Neuronal stem cell (in vitro differentiated cells): ENCODE measurements at regions not wholly inside any gene's neighbourhood (a gene's known extent, or its start where the extent isn't known, plus 50 kb on each side); places are given as distances from the start of the nearest gene placed in this dataset.

Source experiments
- DNase-seq: peaks from one replicate; pipeline ENCODE4 v3.0.0-alpha.2; 2013; ENCODE audit warnings: low spot score
- H2AFZ ChIP-seq: one replicate; pipeline ENCODE4 v1.6.1; 2013; ENCODE audit warnings: mild to moderate bottlenecking, low read length, inconsistent platforms
- H2AK5ac ChIP-seq: 2 replicates; pipeline ENCODE4 v1.6.1; 2013; ENCODE audit warnings: low read depth, mild to moderate bottlenecking, inconsistent platforms, low read length, moderate library complexity, mixed read lengths
- H2BK120ac ChIP-seq: 2 replicates; pipeline ENCODE4 v1.6.1; 2013; ENCODE audit warnings: low read depth, mild to moderate bottlenecking, inconsistent platforms, low read length, moderate library complexity, mixed read lengths
- H2BK12ac ChIP-seq: one replicate; pipeline ENCODE4 v1.6.1; 2013; ENCODE audit warnings: low read length, inconsistent platforms
- H2BK15ac ChIP-seq: 2 replicates; pipeline ENCODE4 v1.6.1; 2013; ENCODE audit warnings: mild to moderate bottlenecking, low read length, inconsistent platforms, mixed read lengths
- H2BK5ac ChIP-seq: one replicate; pipeline ENCODE4 v1.6.1; 2013; ENCODE audit warnings: inconsistent platforms, mild to moderate bottlenecking, low read length, moderate library complexity
- H3K14ac ChIP-seq: one replicate; pipeline ENCODE4 v1.6.1; 2013; ENCODE audit warnings: low read length, inconsistent platforms
- H3K18ac ChIP-seq: 2 replicates; pipeline ENCODE4 v1.6.1; 2013; ENCODE audit warnings: low read length, inconsistent platforms
- H3K23ac ChIP-seq: 2 replicates; pipeline ENCODE4 v1.6.1; 2013; ENCODE audit warnings: low read depth, mild to moderate bottlenecking, mixed read lengths, low read length, inconsistent platforms; ENCODE audit not compliant: poor library complexity
- H3K27ac ChIP-seq: replicated peaks from 3 replicates; pipeline ENCODE4 v1.5.1; 2013; ENCODE audit warnings: low read length, inconsistent platforms
- H3K27me3 ChIP-seq, 3 experiments: 2 replicates each; pipeline ENCODE4 v1.6.1; 2013; ENCODE audit warnings: low read length in 3 of 3, mild to moderate bottlenecking in 2 of 3, inconsistent platforms in 1 of 3, low read depth in 1 of 3, mixed read lengths in 1 of 3, moderate library complexity in 1 of 3; ENCODE audit not compliant: control insufficient read depth in 3 of 3, insufficient read depth in 3 of 3
- H3K36me3 ChIP-seq, 2 donors: replicated peaks in 1 of 2; 2 replicates each; pipeline ENCODE4 v1.6.1; 2013; ENCODE audit warnings: low read length in 2 of 2; ENCODE audit not compliant: control insufficient read depth in 2 of 2, insufficient read depth in 2 of 2
- H3K4ac ChIP-seq: 2 replicates; pipeline ENCODE4 v1.6.1; 2013; ENCODE audit warnings: inconsistent platforms, mild to moderate bottlenecking, low read length, moderate library complexity
- H3K4me1 ChIP-seq, 2 donors: 1 replicate in 1 of 2; 2 replicates in 1 of 2; pipeline ENCODE4 v1.6.1; 2013; ENCODE audit warnings: low read length in 2 of 2, low read depth in 1 of 2; ENCODE audit not compliant: control insufficient read depth in 2 of 2, insufficient read depth in 1 of 2
- H3K4me2 ChIP-seq: one replicate; pipeline ENCODE4 v1.6.1; 2013; ENCODE audit warnings: mild to moderate bottlenecking, low read length, inconsistent platforms; ENCODE audit not compliant: insufficient read depth, poor library complexity, severe bottlenecking
- H3K4me3 ChIP-seq, 2 donors: 2 replicates each; pipeline ENCODE4 v1.5.1; 2013; ENCODE audit warnings: low read length in 2 of 2, mild to moderate bottlenecking in 2 of 2, inconsistent platforms in 1 of 2, moderate library complexity in 1 of 2
- H3K79me1 ChIP-seq: one replicate; pipeline ENCODE4 v1.6.1; 2013; ENCODE audit warnings: low read depth, mild to moderate bottlenecking, inconsistent platforms, low read length, moderate library complexity
- H3K9ac ChIP-seq: one replicate; pipeline ENCODE4 v1.6.1; 2013; ENCODE audit warnings: mild to moderate bottlenecking, low read depth, low read length, inconsistent platforms; ENCODE audit not compliant: poor library complexity
- H3K9me3 ChIP-seq, 2 donors: replicated peaks in 1 of 2; 2 replicates each; pipeline versions ENCODE3 to v1.6.1; 2013; ENCODE audit warnings: low read length in 2 of 2, mild to moderate bottlenecking in 2 of 2, inconsistent platforms in 1 of 2, low read depth in 1 of 2, mixed read lengths in 1 of 2, moderate library complexity in 1 of 2; ENCODE audit not compliant: control insufficient read depth in 2 of 2, insufficient read depth in 1 of 2
- H4K8ac ChIP-seq: one replicate; pipeline ENCODE4 v1.6.1; 2013; ENCODE audit warnings: low read depth, mild to moderate bottlenecking, inconsistent platforms, low read length, moderate library complexity
- H4K91ac ChIP-seq: one replicate; pipeline ENCODE4 v1.6.1; 2013; ENCODE audit warnings: low read length, low read depth, mild to moderate bottlenecking, inconsistent platforms; ENCODE audit not compliant: poor library complexity
- WGBS, 2 donors: extraction: QIAGEN DNeasy Blood & Tissue Kit; methylation state at CpG; one replicate each; pipeline ENCODE4 v1.1.7; 2013; ENCODE audit warnings: missing lambda C conversion rate in 2 of 2, mixed read lengths in 1 of 2; ENCODE audit not compliant: insufficient read length in 2 of 2, insufficient replicate concordance in 1 of 2; ENCODE audit errors: extremely low coverage in 2 of 2; 5-methylcytosine and 5-hydroxymethylcytosine counted together

DNA sequence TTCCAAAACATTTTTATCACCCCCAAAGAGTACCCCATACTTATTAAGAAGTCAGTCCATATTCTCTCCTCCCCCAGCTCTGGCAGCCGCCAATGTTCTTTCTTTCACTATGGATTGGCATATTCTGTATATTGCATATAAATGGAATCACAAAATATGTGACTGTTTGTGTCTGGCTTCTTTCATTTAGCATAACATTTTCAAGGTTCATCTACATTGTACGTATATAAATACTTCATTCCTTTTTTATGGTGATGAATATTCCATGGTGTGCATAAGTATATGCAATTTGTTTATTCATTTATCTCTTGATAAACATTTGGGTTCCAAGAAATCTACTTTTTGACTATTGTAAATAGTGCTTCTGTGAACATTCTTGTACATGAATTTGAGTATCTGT lies 653.1 kb downstream of the XPNPEP1 start:
- H3K27ac ChIP-seq, result no peak overlapping the region
- H3K23ac ChIP-seq, result no peak overlapping the region
- no peak overlapping the region for H3K9ac ChIP-seq
- H2AFZ ChIP-seq, result no peak overlapping the region
- H3K4ac ChIP-seq, result no peak overlapping the region
- no peak overlapping the region for H2BK5ac ChIP-seq
- H2BK15ac ChIP-seq, result no peak overlapping the region
- no peaks in the 10 kb centered on the region for H3K27me3 ChIP-seq
- H3K4me3 ChIP-seq, result no peak overlapping the region
- no peak overlapping the region for H3K18ac ChIP-seq
- H4K91ac ChIP-seq, result no peak overlapping the region
- H2BK120ac ChIP-seq, result no peak overlapping the region
- H3K14ac ChIP-seq, result no peak overlapping the region
- no peak overlapping the region for H2BK12ac ChIP-seq
- no peaks in the 10 kb centered on the region for H3K4me1 ChIP-seq
- H2AK5ac ChIP-seq, result no peak overlapping the region
- H3K4me2 ChIP-seq, result no peak overlapping the region
- H3K9me3 ChIP-seq, result no peaks in the 10 kb centered on the region
- no peak overlapping the region for H4K8ac ChIP-seq
- DNase-seq, result no peak
- no peaks in the 10 kb centered on the region for H3K79me1 ChIP-seq
- H3K36me3 ChIP-seq, result no peaks in the 10 kb centered on the region
- no CpG with 5 or more reads among the region's 2 CpGs for WGBS, 2 donors

DNA sequence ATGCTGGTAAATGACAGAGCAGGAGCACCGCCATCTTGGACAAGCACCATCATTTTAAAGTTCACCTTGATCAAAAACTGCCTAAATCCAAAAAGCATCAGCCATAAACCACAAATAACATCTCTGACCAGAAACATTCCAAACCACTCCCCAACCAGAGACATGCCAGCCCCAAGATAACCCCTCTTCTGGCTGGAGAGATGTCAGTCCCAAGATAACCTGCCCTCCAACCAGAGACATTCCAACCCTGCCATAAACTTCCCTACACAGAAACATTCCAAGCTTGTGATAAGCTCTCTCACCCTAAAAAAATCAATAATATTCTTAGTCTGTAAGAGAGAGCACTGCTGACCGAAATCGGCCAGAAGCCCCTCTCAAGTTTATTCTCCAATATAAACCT lies 659.3 kb downstream of the XPNPEP1 start:
- H3K23ac ChIP-seq, result no peak overlapping the region
- no peak overlapping the region for H3K9ac ChIP-seq
- no peak overlapping the region for H3K27ac ChIP-seq
- no peak overlapping the region for H2BK120ac ChIP-seq
- H2BK15ac ChIP-seq, result no peak overlapping the region
- H2BK12ac ChIP-seq, result no peak overlapping the region
- H3K36me3 ChIP-seq, result no peaks in the 10 kb centered on the region
- no peak overlapping the region for H3K4me3 ChIP-seq
- no peak overlapping the region for H3K18ac ChIP-seq
- no peak overlapping the region for H3K14ac ChIP-seq
- no peaks in the 10 kb centered on the region for H3K79me1 ChIP-seq
- no peak overlapping the region for H3K4ac ChIP-seq
- no peaks in the 10 kb centered on the region for H3K27me3 ChIP-seq
- no peak overlapping the region for H2BK5ac ChIP-seq
- H3K9me3 ChIP-seq, result no peaks in the 10 kb centered on the region
- DNase-seq, result no peak
- H2AK5ac ChIP-seq, result no peak overlapping the region
- no peaks in the 10 kb centered on the region for H3K4me1 ChIP-seq
- H2AFZ ChIP-seq, result no peak overlapping the region
- H3K4me2 ChIP-seq, result no peak overlapping the region
- no CpG with 5 or more reads among the region's 3 CpGs for WGBS, 2 donors
- no peak overlapping the region for H4K8ac ChIP-seq
- H4K91ac ChIP-seq, result no peak overlapping the region

DNA sequence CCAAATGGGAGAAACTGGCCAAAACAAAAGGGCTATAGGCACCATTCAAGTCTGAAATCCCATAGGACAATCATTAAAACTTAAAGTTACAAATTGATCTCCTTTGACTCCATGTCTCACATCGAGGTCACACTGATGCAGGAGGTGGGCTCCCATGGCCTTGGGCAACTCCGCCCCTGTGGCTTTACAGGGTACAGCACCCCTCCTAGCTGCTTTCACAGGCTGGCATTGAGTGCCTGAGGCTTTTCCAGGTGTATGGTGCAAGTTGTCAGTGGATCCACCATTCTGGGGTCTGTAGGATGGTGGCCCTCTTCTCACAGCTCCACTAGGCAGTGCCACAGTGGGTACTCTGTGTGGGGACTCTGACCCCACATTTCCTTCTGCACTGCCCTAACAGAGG lies 662.1 kb downstream of the XPNPEP1 start:
- no peak overlapping the region for H3K4me2 ChIP-seq
- H4K8ac ChIP-seq, result no peak overlapping the region
- H3K27me3 ChIP-seq, result no peaks in the 10 kb centered on the region
- H2BK12ac ChIP-seq, result no peak overlapping the region
- WGBS, 2 donors, result no CpG with 5 or more reads among the region's 2 CpGs
- no peak overlapping the region for H2BK15ac ChIP-seq
- no peaks in the 10 kb centered on the region for H3K9me3 ChIP-seq
- peak overlapping the region in 1 of 2 donors; percentile 55 for H3K4me3 ChIP-seq
- DNase-seq, result no peak
- H3K14ac ChIP-seq, result no peak overlapping the region
- H3K27ac ChIP-seq, result no peak overlapping the region
- H3K9ac ChIP-seq, result no peak overlapping the region
- no peak overlapping the region for H2AK5ac ChIP-seq
- H3K4ac ChIP-seq, result no peak overlapping the region
- H3K18ac ChIP-seq, result no peak overlapping the region
- H3K23ac ChIP-seq, result no peak overlapping the region
- H2BK5ac ChIP-seq, result no peak overlapping the region
- H3K36me3 ChIP-seq, result no peaks in the 10 kb centered on the region
- H2BK120ac ChIP-seq, result no peak overlapping the region
- no peak overlapping the region for H2AFZ ChIP-seq
- no peaks in the 10 kb centered on the region for H3K4me1 ChIP-seq
- H3K79me1 ChIP-seq, result no peaks in the 10 kb centered on the region
- H4K91ac ChIP-seq, result no peak overlapping the region

DNA sequence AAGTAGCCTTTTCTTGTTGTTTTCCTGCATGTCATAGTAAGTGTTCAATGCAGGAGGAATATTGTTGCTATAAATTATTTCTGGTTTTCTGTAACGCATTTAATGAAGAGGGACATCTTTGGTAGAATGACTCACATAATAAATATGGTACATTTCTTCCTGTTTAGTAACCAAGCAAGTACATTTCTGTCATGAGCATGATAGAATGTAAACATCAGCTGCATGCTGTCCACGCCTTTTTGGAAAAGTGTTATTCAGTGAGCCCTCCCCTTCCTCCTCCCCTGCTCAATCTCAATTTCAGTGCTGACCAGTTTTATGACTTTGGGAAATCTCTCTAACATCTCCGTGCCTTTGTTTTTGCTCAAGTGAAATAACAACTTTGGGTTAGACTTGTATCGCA lies 664.0 kb downstream of the XPNPEP1 start:
- Histone ChIP-seq H4K8ac (no peak overlapping the region), H3K14ac (no peak overlapping the region), H3K27me3 (no peaks in the 10 kb centered on the region), H2AK5ac (no peak overlapping the region), H3K18ac (no peak overlapping the region), H3K4ac (no peak overlapping the region), H4K91ac (no peak overlapping the region), H2AFZ (no peak overlapping the region), H2BK120ac (no peak overlapping the region), H2BK12ac (no peak overlapping the region), H3K79me1 (no peaks in the 10 kb centered on the region), H3K4me2 (no peak overlapping the region), H3K36me3 (no peaks in the 10 kb centered on the region), H2BK5ac (no peak overlapping the region), H3K23ac (no peak overlapping the region), H3K27ac (no peak overlapping the region), H3K4me3 (no peak overlapping the region), H3K9me3 (no peaks in the 10 kb centered on the region), H3K9ac (no peak overlapping the region), H3K4me1 (no peaks in the 10 kb centered on the region), H2BK15ac (no peak overlapping the region)
- DNase-seq, result no peak
- WGBS, 2 donors, result no CpG with 5 or more reads among the region's 4 CpGs
